T-helper 1 cell treated with Interleukin-12 subunit alpha and Interleukin-12 subunit beta and Interleukin-4 antibody, amounts not matched to agents 30 μg/mL and 1 μg/mL, for 36 hours (primary cell): ENCODE measurements at regions not wholly inside any gene's neighbourhood (a gene's known extent, or its start where the extent isn't known, plus 50 kb on each side); places are given as distances from the start of the nearest gene placed in this dataset.

Experiments used
- H3K27ac Mint-ChIP-seq: one replicate; pipeline ENCODE4 v1.8.0; 2021; ENCODE audit warnings: mild to moderate bottlenecking, mixed read lengths
- H3K27me3 Mint-ChIP-seq: one replicate; pipeline ENCODE4 v1.8.0; 2021; ENCODE audit warnings: low read depth, mixed read lengths
- H3K36me3 Mint-ChIP-seq: one replicate; pipeline ENCODE4 v1.8.0; 2021; ENCODE audit warnings: low read depth, mixed read lengths
- H3K4me1 Mint-ChIP-seq: one replicate; pipeline ENCODE4 v1.8.0; 2021; ENCODE audit warnings: low read depth, mixed read lengths
- H3K4me3 Mint-ChIP-seq: one replicate; pipeline ENCODE4 v1.8.0; 2021; ENCODE audit warnings: mild to moderate bottlenecking, moderate library complexity, mixed read lengths
- H3K9me3 Mint-ChIP-seq: one replicate; pipeline ENCODE4 v1.8.0; 2021; ENCODE audit warnings: mixed read lengths

DNA sequence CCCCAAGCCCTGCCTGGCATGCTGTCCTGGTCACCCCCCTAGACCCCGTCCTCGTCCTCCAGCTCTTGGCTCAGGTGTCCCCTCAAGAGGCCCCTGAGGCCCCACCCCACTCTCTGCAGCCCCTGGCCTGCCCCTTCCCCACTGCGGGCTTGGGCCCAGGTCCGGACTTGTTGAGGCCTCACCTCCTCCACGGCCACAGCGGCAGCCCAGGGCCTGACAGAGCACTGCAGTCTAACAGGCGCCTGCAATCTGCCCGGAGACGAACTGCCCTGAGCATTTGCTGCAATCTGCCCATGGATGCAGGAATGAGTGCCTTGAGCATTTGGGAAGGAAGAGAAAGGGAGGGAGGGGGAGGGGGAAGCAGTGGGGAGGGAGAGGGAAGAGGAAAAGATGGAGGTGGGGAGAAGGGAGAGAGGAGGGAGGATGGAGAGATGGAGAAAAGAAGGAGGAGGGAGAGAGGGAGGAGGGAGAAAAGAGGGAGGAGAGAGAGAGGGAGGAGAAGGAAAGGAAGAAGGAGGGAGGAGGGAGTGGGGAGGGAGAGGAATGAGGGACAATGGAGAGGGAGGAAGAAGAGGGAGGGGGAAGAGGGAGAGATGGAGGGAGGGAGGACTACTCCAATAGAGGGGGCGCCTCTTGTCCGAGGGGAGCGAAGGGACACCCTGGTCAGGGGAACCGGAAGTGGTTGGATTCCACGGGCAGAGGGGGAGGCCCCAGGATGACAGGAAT, 73.9 kb downstream of the PDGFA start:
- H3K9me3 Mint-ChIP-seq = no peaks in the 10 kb centered on the region
- H3K36me3 Mint-ChIP-seq = no peaks in the 10 kb centered on the region
- H3K27me3 Mint-ChIP-seq = peaks cover 5% of the 10 kb centered on the region
- H3K4me3 Mint-ChIP-seq = no peak overlapping the region
- no peak overlapping the region for H3K27ac Mint-ChIP-seq
- H3K4me1 Mint-ChIP-seq = no peaks in the 10 kb centered on the region

DNA sequence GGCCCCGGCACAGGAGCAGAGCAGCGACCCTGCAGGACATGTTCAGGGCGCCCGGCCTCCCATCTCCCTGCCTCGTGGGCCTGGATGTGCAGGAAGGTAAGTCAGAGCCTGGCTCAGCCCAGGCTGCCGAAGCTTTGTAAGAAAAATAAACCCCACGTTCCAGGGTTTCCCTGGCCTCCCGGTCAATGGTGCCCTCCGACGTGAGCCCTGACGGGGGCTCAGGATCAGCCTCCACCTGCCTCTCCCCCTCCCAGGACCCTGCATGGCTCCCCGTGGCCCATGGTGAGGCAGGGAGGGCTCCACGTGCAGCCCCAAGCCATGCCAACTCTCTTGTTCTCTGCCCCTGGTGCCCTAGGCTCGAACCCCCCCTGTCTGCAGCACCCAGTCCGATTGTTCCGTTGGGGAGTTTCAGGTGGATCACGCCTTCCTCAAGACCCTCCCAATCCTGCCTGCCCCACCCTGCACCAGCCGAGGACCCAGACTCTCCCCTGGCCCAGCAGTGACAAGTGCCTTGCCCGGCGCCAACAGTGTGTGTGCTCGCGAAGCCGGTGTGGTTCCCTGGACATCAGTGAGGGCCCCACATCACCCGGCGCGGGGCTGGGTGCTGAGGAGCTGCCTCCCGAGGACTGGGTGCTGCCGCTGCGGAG, 73.2 kb downstream of the PDGFA start:
- peaks cover 9% of the 10 kb centered on the region for H3K27me3 Mint-ChIP-seq
- no peak overlapping the region for H3K4me3 Mint-ChIP-seq
- H3K9me3 Mint-ChIP-seq = no peaks in the 10 kb centered on the region
- H3K36me3 Mint-ChIP-seq = no peaks in the 10 kb centered on the region
- H3K27ac Mint-ChIP-seq = no peak overlapping the region
- no peaks in the 10 kb centered on the region for H3K4me1 Mint-ChIP-seq
